ENCODE measurements at regions not wholly inside any gene's neighbourhood (a gene's known extent, or its start where the extent isn't known, plus 50 kb on each side); places are given as distances from the start of the nearest gene placed in this dataset.

GRCh38 chr2:181170256-181170655 lies 189.9 kb downstream of the UBE2E3 start:
- Histone ChIP-seq H3K4me1 (ENCODE audit: control insufficient read depth, insufficient read depth, low read length) (peaks cover 2% of the 10 kb centered on the region; the same call in 1 of the 2 replicates), H3K56ac (ENCODE audit: extremely low read depth, insufficient read depth, low read length) (no peak overlapping the region), H4K91ac (ENCODE audit: insufficient read depth, low read depth, low read length) (no peak overlapping the region), H2BK5ac (ENCODE audit: low read depth, low read length, poor library complexity, severe bottlenecking) (no peak overlapping the region), H2BK120ac (ENCODE audit: low read depth, low read length) (no peak overlapping the region), H2AFZ (replicated peaks; ENCODE audit: low read length, poor library complexity) (no peak overlapping the region), H4K8ac (ENCODE audit: low read depth in 2 of 2, low read length in 2 of 2) (no peak overlapping the region), H3K9ac (ENCODE audit: low read depth, low read length) (no peak overlapping the region), H2AK9ac (replicated peaks; ENCODE audit: low read depth, low read length, poor library complexity) (no peak overlapping the region), H3K14ac (replicated peaks; ENCODE audit: low read depth, low read length) (no peak overlapping the region), H2BK20ac (ENCODE audit: low read depth, low read length) (no peak overlapping the region), H3K4me2 (ENCODE audit: low read depth, low read length) (no peak overlapping the region), H3K36me3 (ENCODE audit: control insufficient read depth, insufficient read depth, low read length) (no peaks in the 10 kb centered on the region), H3K18ac (ENCODE audit: low read depth, low read length) (no peak overlapping the region), H2BK15ac (ENCODE audit: low read depth, low read length) (no peak overlapping the region), H4K20me1 (ENCODE audit: insufficient read depth, low read length) (no peaks in the 10 kb centered on the region), H3K79me1 (ENCODE audit: low read depth in 1 of 2, low read length in 2 of 2) (no peaks in the 10 kb centered on the region), H3K9me1 (ENCODE audit: insufficient read depth, low read length) (no peaks in the 10 kb centered on the region), H3K27ac (ENCODE audit: insufficient read depth, low read length) (no peak overlapping the region), H3K4ac (ENCODE audit: low read depth, low read length) (no peak overlapping the region), H3K27me3 (ENCODE audit: control insufficient read depth, insufficient read depth, low read length) (no peaks in the 10 kb centered on the region), H3K23ac (ENCODE audit: low read depth, low read length) (no peak overlapping the region), H3K4me3 (ENCODE audit: insufficient read depth, low read depth, low read length) (no peak overlapping the region), H2AK5ac (ENCODE audit: low read depth, low read length) (no peak overlapping the region), H3K9me3 (ENCODE audit: control insufficient read depth, insufficient read depth, low read length) (no peaks in the 10 kb centered on the region), H4K5ac (ENCODE audit: low read depth, low read length) (no peak overlapping the region)
- in situ Hi-C loops (cut with MboI; ENCODE audit: low sequenced_read_pairs) (no loop called here), intact Hi-C loops (cut with micrococcal nuclease) (no loop called here), dilution Hi-C loops (cut with HindIII; ENCODE audit: low sequenced_read_pairs, unreplicated experiment) (no loop called here)
- CTCF ChIA-PET = interaction anchor here (0.6 to 1.1 kb wide), 2 partner anchors 8 to 23 kb away, joined by 3 read pairs; no protein-coding TSS in a partner anchor
- DNase-seq (no peak), ATAC-seq (ENCODE audit: low read depth) (no peak)
- POLR2A ChIA-PET (ENCODE audit: unreplicated experiment) = no interaction called here
- BruUV-seq (replicated peaks) = no TSS peak
- WGBS, 2 experiments (ENCODE audit: extremely low coverage in 2 of 2, insufficient read length in 1 of 2) = 67% methylated on average over 1 of the region's 2 CpGs; no CpG with 5 or more reads in 1 of the 2 experiments
- TF ChIP-seq RFX5 (IDR thresholded peaks at IDR 0.05; ENCODE audit: low read depth, low read length) = no peak
- no peak for TF ChIP-seq MAZ (IDR thresholded peaks at IDR 0.05; ENCODE audit: borderline replicate concordance, low read depth, low read length)
- TF ChIP-seq RCOR1 (IDR thresholded peaks at IDR 0.05; ENCODE audit: insufficient replicate concordance, low read length) = no peak
